Globus pallidus (tissue), 1 donor: ENCODE measurements at regions not wholly inside any gene's neighbourhood (a gene's known extent, or its start where the extent isn't known, plus 50 kb on each side); places are given as distances from the start of the nearest gene placed in this dataset.
"Not testable (repeated sequence)": the region's sequence is repeated elsewhere in the genome, so short reads cannot be mapped to it uniquely, and the experiment has no call there.

Experiments used
- DNase-seq: peaks from one replicate; pipeline ENCODE4 v3.0.0-alpha.2; 2015; ENCODE audit warnings: low spot score

DNA sequence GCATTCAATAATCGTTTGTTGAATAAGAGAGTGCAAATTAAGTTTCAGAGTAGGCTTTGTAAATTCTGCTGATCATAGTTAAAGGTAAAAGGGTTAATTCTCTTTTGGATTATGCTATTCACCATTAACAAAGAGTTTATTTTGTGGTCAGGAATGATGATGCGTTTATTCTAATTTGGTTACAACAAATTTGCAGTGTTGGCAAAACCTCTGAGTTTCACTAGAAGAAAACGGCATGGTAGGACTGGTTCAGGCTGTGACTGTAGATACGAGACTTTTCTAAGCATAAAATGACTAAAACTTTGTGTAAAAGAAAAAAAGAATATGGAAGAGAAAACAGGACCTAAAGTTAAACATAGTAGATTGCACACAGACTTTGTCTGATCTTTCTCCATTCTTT is 234.7 kb downstream of the TLR4 start:
- no peak for DNase-seq

- DNase-seq: not testable (repeated sequence)
Measured at GRCh38 chr9:117944750-117945149, 240.5 kb downstream of the TLR4 start.

DNA sequence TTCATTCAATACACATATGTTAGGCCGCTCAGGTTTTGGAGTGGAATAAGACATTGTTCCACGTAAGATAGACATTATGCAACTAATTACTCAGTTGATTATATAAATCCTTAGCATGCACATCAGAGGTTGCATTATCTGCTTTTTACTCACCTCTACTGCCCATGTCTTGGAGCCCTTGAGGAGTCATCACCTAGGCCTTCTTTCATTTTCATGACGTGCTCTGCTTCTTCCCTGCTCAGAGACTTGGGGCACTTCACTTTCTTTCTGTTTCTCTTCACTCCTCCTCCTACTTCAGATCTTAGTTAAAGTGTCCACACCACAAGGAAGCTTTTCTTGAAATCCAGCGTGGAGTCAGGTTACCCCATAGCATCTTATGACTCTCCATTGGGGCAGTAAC is 241.1 kb downstream of the TLR4 start:
- DNase-seq: no peak

DNA sequence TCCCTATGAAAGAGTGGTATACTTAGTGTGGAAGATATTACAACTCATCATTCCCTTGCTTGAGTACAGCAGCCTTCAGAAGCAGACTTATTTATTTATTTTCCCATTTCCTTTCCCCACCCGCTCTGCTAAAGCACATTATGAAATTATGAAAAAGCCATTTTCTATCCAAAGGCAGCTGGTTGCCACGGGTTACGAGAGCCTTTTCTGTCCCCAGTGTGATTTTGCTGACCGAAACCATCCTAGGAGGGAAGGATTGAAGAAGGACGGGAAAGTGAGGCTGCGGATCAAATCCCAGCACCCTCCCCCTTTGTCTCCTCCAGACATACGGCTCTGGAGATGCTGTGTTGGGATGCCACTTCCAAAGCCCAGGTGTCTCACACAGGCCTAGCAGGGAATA is 246.9 kb downstream of the TLR4 start:
- no peak for DNase-seq

DNA sequence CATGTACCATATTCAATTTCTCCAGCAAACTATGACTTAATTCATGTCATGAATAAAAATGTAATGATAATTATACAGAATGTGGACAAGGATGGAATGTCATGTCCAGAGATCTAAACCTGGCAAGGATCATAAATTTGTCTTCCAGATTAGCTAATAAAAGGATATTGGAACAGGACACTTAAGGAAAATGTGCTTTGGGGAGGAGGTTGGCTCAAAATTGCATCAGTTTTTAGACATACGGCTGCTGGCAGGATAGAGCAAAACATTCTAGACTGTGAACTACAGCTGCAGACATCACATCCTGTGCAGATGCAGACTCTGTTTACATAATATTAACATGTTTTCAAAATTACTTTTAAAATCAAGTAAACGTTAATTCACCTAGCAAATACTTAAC is 248.4 kb downstream of the TLR4 start:
- DNase-seq: no peak

GRCh38 chr9:117957267-117957666 is 253.1 kb downstream of the TLR4 start:
- DNase-seq: no peak

DNA sequence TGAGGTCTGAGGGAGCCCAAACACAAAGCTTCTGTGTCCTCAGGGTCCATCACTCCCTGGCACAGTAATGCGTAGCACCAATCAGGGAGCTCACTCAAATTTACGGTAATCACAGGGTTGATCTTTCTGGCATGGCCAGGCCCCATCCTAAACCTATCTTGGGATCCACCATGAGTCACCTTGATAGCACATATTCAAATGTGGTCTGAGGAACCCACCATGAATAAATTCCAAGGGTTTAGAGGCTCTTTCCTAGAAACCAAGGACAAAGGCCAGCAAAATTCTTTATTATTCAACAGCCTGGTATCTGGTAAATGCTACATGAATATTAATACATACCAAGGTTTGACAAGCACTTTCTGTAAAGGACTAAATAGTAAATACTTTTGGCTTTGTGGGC is 254.5 kb downstream of the TLR4 start:
- no peak for DNase-seq

DNA sequence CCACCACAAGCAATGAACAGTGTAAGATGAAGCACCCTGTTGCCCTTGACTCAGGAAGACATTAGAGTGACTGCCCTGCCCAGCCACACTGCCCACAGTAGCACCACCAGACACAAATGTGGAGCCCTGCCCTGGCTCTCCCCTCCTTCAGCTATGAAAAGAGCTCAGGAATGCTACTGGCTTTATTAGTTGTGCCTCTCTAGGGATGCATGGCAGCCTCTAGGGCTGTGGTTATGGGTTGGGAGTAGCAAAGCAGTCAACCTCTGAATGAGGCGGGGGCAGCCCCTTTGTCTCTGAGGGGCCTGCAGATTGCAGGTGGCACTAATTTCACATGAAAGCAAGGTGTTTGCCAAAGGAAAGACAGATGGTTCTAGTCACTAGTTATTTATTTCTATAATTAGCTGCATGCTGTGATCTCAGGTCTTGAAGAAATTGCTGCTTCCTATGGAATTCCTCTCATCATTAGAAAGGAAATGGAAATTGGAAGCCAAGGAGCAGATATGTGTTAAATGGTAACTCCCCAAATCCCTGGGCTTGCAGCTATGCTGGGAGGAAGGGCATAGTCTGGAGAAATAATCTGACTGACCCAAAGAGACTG is 259.4 kb downstream of the TLR4 start:
- no peak for DNase-seq

- no peak for DNase-seq
Measured at GRCh38 chr9:117970276-117971050, 266.3 kb downstream of the TLR4 start.

GRCh38 chr9:117974108-117974507 is 269.9 kb downstream of the TLR4 start:
- DNase-seq: no peak

DNA sequence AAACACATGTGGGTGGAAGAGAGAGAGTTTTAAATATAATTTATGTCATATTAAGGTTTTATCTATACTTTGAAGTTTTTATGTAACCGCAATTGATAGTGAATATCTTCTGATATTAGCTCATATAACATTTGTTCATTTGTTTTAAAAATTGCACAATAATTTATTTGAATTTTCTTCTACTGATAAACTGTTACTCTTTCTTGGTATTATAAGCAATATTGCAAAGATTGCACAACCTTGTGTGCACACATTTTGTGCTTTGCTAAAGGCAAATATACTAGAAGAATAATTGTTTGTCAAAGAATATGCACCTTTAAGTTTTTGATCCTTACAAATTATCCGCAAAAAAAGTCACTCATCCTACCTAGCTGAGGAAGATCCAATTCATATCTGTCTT is 275.7 kb downstream of the TLR4 start:
- DNase-seq: no peak

DNA sequence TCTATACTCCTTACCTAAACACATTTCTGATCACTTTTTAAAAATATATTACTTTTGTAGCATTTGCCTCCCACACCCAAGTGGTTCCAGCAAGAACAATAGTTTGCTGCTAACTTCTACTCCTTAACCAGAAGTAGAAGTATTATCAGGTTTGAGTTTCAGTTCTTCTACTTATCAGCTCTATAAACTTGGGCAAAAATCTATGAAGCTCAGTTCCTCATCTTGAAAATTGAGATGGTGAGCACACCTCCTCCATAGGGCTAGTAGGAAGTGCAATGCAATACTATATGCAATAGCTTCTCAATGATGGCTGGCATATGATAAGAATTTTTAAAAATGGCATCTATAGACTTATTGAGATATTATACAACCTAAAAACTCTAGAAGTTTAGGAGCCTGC is 283.7 kb downstream of the TLR4 start:
- DNase-seq: no peak

- no peak for DNase-seq
Measured at GRCh38 chr9:117992006-117992405, 287.8 kb downstream of the TLR4 start.

DNA sequence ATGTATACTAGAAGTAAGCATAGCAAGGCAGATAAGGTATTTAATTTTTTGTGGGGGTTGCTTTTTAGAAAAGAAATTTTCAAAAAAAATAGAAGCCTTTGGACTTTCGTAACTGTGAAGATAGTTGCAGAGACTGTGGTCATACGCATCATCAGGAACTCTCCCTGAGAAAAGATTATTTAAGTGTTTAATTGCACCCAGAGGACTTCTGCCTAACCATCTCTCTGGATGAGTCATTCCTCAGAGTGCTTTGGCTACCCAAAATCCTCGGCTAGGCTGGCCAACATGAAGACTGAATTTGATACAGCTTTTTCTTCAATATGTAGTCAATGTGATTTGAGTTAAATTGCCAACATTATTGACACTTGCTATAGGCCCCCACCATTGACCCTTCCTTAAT is 296.4 kb downstream of the TLR4 start:
- DNase-seq: no peak

- DNase-seq: no peak
Measured at GRCh38 chr9:118003240-118003639, 299.0 kb downstream of the TLR4 start.

GRCh38 chr9:118008246-118008645 is 304.0 kb downstream of the TLR4 start:
- no peak for DNase-seq

DNA sequence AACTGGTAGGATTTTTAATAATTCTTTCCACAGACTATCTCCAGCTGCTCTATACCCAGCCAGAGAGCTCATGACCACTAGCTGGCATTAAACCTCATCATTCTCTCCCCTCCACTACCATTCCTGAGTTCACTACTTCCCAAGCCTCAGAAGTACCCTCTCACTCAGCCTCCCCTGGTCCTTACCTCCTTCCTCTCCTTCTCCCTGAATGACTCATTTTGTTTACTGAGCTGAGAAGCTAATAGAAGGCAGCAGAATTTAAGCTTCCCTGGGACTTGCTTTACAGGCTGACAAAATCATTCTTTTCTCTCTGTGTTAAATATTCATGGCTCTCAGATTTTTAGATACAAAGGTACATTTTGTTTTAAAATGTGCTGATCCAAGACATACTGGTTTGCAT is 305.4 kb downstream of the TLR4 start:
- peak; percentile 39 for DNase-seq

DNA sequence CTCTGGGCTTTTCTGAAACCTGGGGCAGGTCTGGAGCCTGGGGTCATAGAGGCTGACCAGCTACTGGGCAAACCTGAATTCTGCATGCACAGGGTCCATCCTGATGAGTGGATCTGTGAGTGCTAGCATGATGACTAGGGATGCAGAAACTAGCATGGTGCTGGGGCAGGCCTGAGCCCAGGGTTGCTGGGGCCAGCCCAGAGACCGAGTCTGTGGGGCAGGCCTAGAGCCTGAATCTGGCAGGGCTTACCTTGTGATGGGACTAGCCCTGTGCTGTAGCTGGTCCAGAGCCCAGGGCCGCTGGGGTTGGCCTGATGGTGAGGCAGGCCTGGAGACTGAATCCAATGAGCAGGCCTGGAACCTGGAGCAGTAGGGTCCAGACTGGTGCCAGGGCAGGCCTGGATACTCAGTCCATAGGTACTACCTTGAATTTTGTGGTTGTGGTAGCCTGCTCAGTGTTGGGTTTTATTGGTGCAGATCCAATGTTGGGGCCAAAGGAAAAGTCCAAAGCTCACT is 313.5 kb downstream of the TLR4 start:
- DNase-seq: no peak

GRCh38 chr9:118023644-118024043 is 319.4 kb downstream of the TLR4 start:
- no peak for DNase-seq

DNA sequence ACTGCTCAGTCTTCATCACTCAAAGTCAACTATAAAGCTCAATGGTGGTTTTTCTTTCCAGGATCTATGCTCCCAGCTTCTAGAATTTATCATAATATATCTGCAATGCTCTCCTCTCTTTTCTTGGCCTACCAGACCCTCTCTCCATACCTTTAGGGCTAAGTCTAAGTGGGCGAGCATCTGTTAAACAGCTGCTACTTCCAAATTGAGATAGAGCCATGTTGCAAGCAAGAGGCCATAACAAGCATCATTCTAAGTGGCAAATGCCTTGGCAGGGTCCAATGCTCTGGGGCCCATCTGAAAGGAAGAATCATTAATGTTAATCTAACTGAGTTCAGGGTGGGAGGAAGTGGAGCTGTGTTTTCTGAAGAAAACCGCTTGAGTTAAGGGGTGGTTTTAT is 324.0 kb downstream of the TLR4 start:
- no peak for DNase-seq

GRCh38 chr9:118029425-118029824 is 325.2 kb downstream of the TLR4 start:
- DNase-seq: no peak

- no peak for DNase-seq
Measured at GRCh38 chr9:118034701-118035100, 330.5 kb downstream of the TLR4 start.

- no peak for DNase-seq
Measured at GRCh38 chr9:118038713-118039112, 334.5 kb downstream of the TLR4 start.

DNA sequence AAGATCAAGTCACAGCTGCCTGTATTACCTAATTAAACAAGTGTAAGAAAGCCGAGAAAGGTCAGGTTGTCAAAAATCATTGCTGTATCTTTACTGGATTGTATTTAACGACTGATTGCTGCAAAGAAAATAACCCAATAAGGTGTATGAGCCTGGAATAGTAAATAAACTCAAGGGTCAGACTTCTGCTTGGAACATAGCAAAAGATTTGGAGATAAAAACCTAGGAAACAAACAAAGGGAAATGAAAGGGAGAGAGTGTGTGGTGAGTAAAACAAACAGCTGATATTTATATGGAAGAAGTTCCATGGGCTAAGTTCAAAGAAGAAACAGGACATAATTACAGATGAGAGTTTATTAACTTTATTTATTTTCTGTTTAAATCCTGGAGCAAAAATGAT is 354.0 kb downstream of the TLR4 start:
- no peak for DNase-seq
